GM18519 (cell line): ENCODE measurements at regions not wholly inside any gene's neighbourhood (a gene's known extent, or its start where the extent isn't known, plus 50 kb on each side); places are given as distances from the start of the nearest gene placed in this dataset.

ENCODE experiments used
- ATAC-seq: cut with Tn5 transposase; IDR thresholded peaks from one replicate; pipeline ENCODE4 v1.9.1; 2021; ENCODE audit warnings: mild to moderate bottlenecking, moderate library complexity; ENCODE audit not compliant: unreplicated experiment, low FRiP score

GRCh38 chr6:21802175-21802822, 208.7 kb downstream of the SOX4 start:
- ATAC-seq = no peak

- ATAC-seq = no peak
Measured at GRCh38 chr6:21804941-21805610, 211.5 kb downstream of the SOX4 start.

GRCh38 chr6:21807299-21808044, 213.9 kb downstream of the SOX4 start:
- ATAC-seq = no peak

- ATAC-seq = no peak
Measured at GRCh38 chr6:21808045-21808470, 214.5 kb downstream of the SOX4 start.

- ATAC-seq = no peak
Measured at GRCh38 chr6:21808551-21809242, 215.1 kb downstream of the SOX4 start.

- no peak for ATAC-seq
Measured at GRCh38 chr6:21811484-21811883, 217.9 kb downstream of the SOX4 start.

- no peak for ATAC-seq
Measured at GRCh38 chr6:21816231-21816630, 222.7 kb downstream of the SOX4 start.

- ATAC-seq = no peak
Measured at GRCh38 chr6:21820442-21820841, 226.9 kb downstream of the SOX4 start.

- ATAC-seq = no peak
Measured at GRCh38 chr6:21823371-21823770, 229.8 kb downstream of the SOX4 start.

- ATAC-seq = no peak
Measured at GRCh38 chr6:21824431-21825177, 231.1 kb downstream of the SOX4 start.

GRCh38 chr6:21826023-21826422, 232.5 kb downstream of the SOX4 start:
- ATAC-seq = no peak

GRCh38 chr6:21826904-21827303, 233.4 kb downstream of the SOX4 start:
- ATAC-seq = no peak

- ATAC-seq = no peak
Measured at GRCh38 chr6:21827425-21828202, 234.1 kb downstream of the SOX4 start.

GRCh38 chr6:21828704-21829103, 235.2 kb downstream of the SOX4 start:
- no peak for ATAC-seq

GRCh38 chr6:21829126-21829525, 235.6 kb downstream of the SOX4 start:
- no peak for ATAC-seq

GRCh38 chr6:21831521-21832291, 238.2 kb downstream of the SOX4 start:
- ATAC-seq = no peak

- ATAC-seq = no peak
Measured at GRCh38 chr6:21836277-21836676, 242.7 kb downstream of the SOX4 start.

GRCh38 chr6:21836772-21837425, 243.3 kb downstream of the SOX4 start:
- no peak for ATAC-seq
